SK-N-SH treated with all-trans-retinoic acid at 6 μM for 48 hours (cell line): ENCODE measurements at regions not wholly inside any gene's neighbourhood (a gene's known extent, or its start where the extent isn't known, plus 50 kb on each side); places are given as distances from the start of the nearest gene placed in this dataset.

Source experiments
- ATAC-seq: fragments of 200-7000 bp; cut with Tn5 transposase; 3 replicates; pipeline ENCODE4 v1.9.1; 2020; ENCODE audit warnings: mild to moderate bottlenecking, moderate library complexity
- ARNTL ChIP-seq: fragments of 450-650 bp; formaldehyde crosslinking; IDR thresholded peaks from 2 replicates; pipeline ENCODE4 v1.5.0; 2020; ENCODE audit warnings: low read depth, mild to moderate bottlenecking, moderate library complexity, borderline replicate concordance
- BACH2 ChIP-seq: fragments of 250-450 bp; sonication (Bioruptor Pico); IDR thresholded peaks from 2 replicates; pipeline ENCODE4 v1.9.0; 2021; ENCODE audit warnings: mild to moderate bottlenecking, borderline replicate concordance
- CREB5 ChIP-seq: fragments of 250-450 bp; sonication (Bioruptor Pico); IDR thresholded peaks from 2 replicates; pipeline ENCODE4 v1.5.1; 2020; ENCODE audit warnings: low read depth, mild to moderate bottlenecking, moderate library complexity
- CSDC2 ChIP-seq: fragments of 250-450 bp; sonication (Bioruptor Pico); IDR thresholded peaks from 2 replicates; pipeline ENCODE4 v1.5.0; 2020; ENCODE audit warnings: mild to moderate bottlenecking, moderate library complexity
- CSRNP3 ChIP-seq: fragments of 250-450 bp; sonication (Bioruptor Pico); IDR thresholded peaks from 2 replicates; pipeline ENCODE4 v1.5.1; 2021; ENCODE audit warnings: mild to moderate bottlenecking, moderate library complexity
- GLIS3 ChIP-seq: fragments of 250-450 bp; sonication (Bioruptor Pico); IDR thresholded peaks from 2 replicates; pipeline ENCODE4 v1.5.0; 2020; ENCODE audit warnings: mild to moderate bottlenecking, moderate library complexity
- ISL1 ChIP-seq: fragments of 250-450 bp; sonication (Bioruptor Pico); IDR thresholded peaks from 2 replicates; pipeline ENCODE4 v2.1.2; 2022; ENCODE audit warnings: mild to moderate bottlenecking, moderate library complexity
- OSR1 ChIP-seq: fragments of 250-450 bp; sonication (Bioruptor Pico); IDR thresholded peaks from 2 replicates; pipeline ENCODE4 v1.8.0; 2022; ENCODE audit warnings: moderate library complexity, mild to moderate bottlenecking, inconsistent platforms
- POU6F1 ChIP-seq: fragments of 250-450 bp; sonication (Bioruptor Pico); IDR thresholded peaks from 2 replicates; pipeline ENCODE4 v1.8.0; 2021; ENCODE audit warnings: low read depth, mild to moderate bottlenecking, moderate library complexity, borderline replicate concordance
- PPARA ChIP-seq: fragments of 250-450 bp; sonication (Bioruptor Pico); IDR thresholded peaks from 2 replicates; pipeline ENCODE4 v1.5.0; 2020; ENCODE audit warnings: mild to moderate bottlenecking, borderline replicate concordance
- RARB ChIP-seq: fragments of 250-450 bp; sonication (Bioruptor Pico); IDR thresholded peaks from 2 replicates; pipeline ENCODE4 v1.8.0; 2021; ENCODE audit warnings: mild to moderate bottlenecking, moderate library complexity
- SNAI2 ChIP-seq: fragments of 250-450 bp; sonication (Bioruptor Pico); IDR thresholded peaks from 2 replicates; pipeline ENCODE4 v1.5.0; 2020; ENCODE audit warnings: mild to moderate bottlenecking, moderate library complexity
- TCF4 ChIP-seq: fragments of 250-450 bp; sonication (Bioruptor Pico); IDR thresholded peaks from 2 replicates; pipeline ENCODE4 v1.8.0; 2021; ENCODE audit warnings: mild to moderate bottlenecking, moderate library complexity, borderline replicate concordance
- TOX ChIP-seq: fragments of 250-450 bp; sonication (Bioruptor Pico); IDR thresholded peaks from 2 replicates; pipeline ENCODE4 v1.8.0; 2021; ENCODE audit warnings: mild to moderate bottlenecking, moderate library complexity, borderline replicate concordance
- ZC3H10 ChIP-seq: fragments of 250-450 bp; sonication (Bioruptor Pico); IDR thresholded peaks from 2 replicates; pipeline ENCODE4 v1.5.1; 2021; ENCODE audit warnings: mild to moderate bottlenecking, moderate library complexity
- ZFP3 ChIP-seq: fragments of 250-450 bp; sonication (Bioruptor Pico); IDR thresholded peaks from 2 replicates; pipeline ENCODE4 v1.5.0; 2020; ENCODE audit warnings: mild to moderate bottlenecking, moderate library complexity
- ZNF565 ChIP-seq: fragments of 450-650 bp; formaldehyde crosslinking; conservative IDR thresholded peaks from 2 replicates; pipeline ENCODE4 v1.5.0; 2020; ENCODE audit warnings: low read depth, mild to moderate bottlenecking, moderate library complexity
- ZNF70 ChIP-seq: fragments of 450-650 bp; formaldehyde crosslinking; IDR thresholded peaks from 2 replicates; pipeline ENCODE4 v1.5.0; 2020; ENCODE audit warnings: mild to moderate bottlenecking, moderate library complexity
- ZNF8 ChIP-seq: fragments of 450-650 bp; formaldehyde crosslinking; IDR thresholded peaks from 2 replicates; pipeline ENCODE4 v1.5.0; 2020; ENCODE audit warnings: mild to moderate bottlenecking, moderate library complexity
- TF ChIP-seq, protein P1 (sequence below): fragments of 250-450 bp; sonication (Bioruptor Pico); IDR thresholded peaks from 2 replicates; pipeline ENCODE4 v1.8.0; 2020; ENCODE audit warnings: mild to moderate bottlenecking, moderate library complexity, borderline replicate concordance

- TF ChIP-seq CSDC2 (CRISPR knock-in tag) (no peak), ZFP3 (no peak), PPARA (no peak), ARNTL (no peak), ISL1 (no peak), ZNF565 (CRISPR knock-in tag) (no peak), ZC3H10 (CRISPR knock-in tag) (no peak), TCF4 (CRISPR knock-in tag) (no peak), ZNF8 (CRISPR knock-in tag) (no peak), ZNF70 (no peak), GLIS3 (CRISPR knock-in tag) (no peak), RARB (no peak), CREB5 (CRISPR knock-in tag) (no peak), SNAI2 (CRISPR knock-in tag) (no peak), CSRNP3 (CRISPR knock-in tag) (no peak)
- TF ChIP-seq, protein P1, sequence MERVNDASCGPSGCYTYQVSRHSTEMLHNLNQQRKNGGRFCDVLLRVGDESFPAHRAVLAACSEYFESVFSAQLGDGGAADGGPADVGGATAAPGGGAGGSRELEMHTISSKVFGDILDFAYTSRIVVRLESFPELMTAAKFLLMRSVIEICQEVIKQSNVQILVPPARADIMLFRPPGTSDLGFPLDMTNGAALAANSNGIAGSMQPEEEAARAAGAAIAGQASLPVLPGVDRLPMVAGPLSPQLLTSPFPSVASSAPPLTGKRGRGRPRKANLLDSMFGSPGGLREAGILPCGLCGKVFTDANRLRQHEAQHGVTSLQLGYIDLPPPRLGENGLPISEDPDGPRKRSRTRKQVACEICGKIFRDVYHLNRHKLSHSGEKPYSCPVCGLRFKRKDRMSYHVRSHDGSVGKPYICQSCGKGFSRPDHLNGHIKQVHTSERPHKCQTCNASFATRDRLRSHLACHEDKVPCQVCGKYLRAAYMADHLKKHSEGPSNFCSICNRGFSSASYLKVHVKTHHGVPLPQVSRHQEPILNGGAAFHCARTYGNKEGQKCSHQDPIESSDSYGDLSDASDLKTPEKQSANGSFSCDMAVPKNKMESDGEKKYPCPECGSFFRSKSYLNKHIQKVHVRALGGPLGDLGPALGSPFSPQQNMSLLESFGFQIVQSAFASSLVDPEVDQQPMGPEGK (CRISPR knock-in tag): no peak
Observed at GRCh38 chr2:126106006-126106405, 550.0 kb upstream of the GYPC start.

DNA sequence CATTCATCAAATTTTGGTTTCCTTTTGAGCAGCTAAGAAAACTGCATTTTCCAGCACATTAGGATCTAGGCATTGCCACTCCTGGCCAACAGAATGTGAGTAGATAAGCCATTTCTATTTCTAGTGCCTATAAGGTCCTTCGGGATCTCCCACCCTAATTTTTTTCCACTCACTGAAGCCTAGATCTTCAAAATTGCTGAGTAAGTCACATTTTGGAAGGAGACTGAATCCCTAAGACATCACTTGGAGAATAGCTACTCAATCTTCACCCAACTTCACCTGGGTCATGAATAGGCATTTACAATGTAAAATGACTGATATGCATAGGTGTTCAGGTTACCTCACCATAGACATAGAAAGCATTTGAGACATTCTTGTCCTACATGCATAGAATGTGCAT lies 548.1 kb upstream of the GYPC start:
- no peak for ATAC-seq

More at GRCh38 chr2:126106006-126106405, 550.0 kb upstream of the GYPC start:
- no peak for ATAC-seq

GRCh38 chr2:126115975-126116374 lies 540.0 kb upstream of the GYPC start:
- no peak for TF ChIP-seq BACH2
- no peak for ATAC-seq

More for the DNA sequence above, 548.1 kb upstream of the GYPC start:
- no peak for TF ChIP-seq POU6F1
- no peak for TF ChIP-seq ARNTL
- no peak for TF ChIP-seq TCF4 (CRISPR knock-in tag)
- TF ChIP-seq TOX (CRISPR knock-in tag): no peak
- no peak for TF ChIP-seq ZNF565 (CRISPR knock-in tag)
- TF ChIP-seq PPARA: no peak
- TF ChIP-seq CREB5 (CRISPR knock-in tag): no peak
- no peak for TF ChIP-seq RARB
- no peak for TF ChIP-seq BACH2
- no peak for TF ChIP-seq CSDC2 (CRISPR knock-in tag)
- no peak for TF ChIP-seq ZNF8 (CRISPR knock-in tag)
- TF ChIP-seq ISL1: no peak

- TF ChIP-seq ZNF8 (CRISPR knock-in tag) (no peak), ISL1 (no peak), ARNTL (no peak), ZNF70 (no peak), OSR1 (CRISPR knock-in tag) (no peak), POU6F1 (no peak), TCF4 (CRISPR knock-in tag) (no peak), ZC3H10 (CRISPR knock-in tag) (no peak)
- TF ChIP-seq, all 23 proteins: peak for 0
- no peak for ATAC-seq
Observed at GRCh38 chr2:126117886-126118285, 538.1 kb upstream of the GYPC start.
